MM.1S (cell line): ENCODE measurements at regions not wholly inside any gene's neighbourhood (a gene's known extent, or its start where the extent isn't known, plus 50 kb on each side); places are given as distances from the start of the nearest gene placed in this dataset.
"Not testable (repeated sequence)": the region's sequence is repeated elsewhere in the genome, so short reads cannot be mapped to it uniquely, and the experiment has no call there.

Source experiments
- EZH2 ChIP-seq: fragments of 300-600 bp; sonication (generic); optimal IDR thresholded peaks from 2 replicates; pipeline ENCODE3; 2017; ENCODE audit warnings: low read depth, mild to moderate bottlenecking, antibody characterized with exemption, low read length, mixed read lengths
- TF ChIP-seq, protein P1 (sequence below): fragments of 300-600 bp; sonication (generic); IDR thresholded peaks from 2 replicates; pipeline ENCODE4 v1.5.1; 2016; ENCODE audit warnings: antibody characterized with exemption, low read length, mixed read lengths

DNA sequence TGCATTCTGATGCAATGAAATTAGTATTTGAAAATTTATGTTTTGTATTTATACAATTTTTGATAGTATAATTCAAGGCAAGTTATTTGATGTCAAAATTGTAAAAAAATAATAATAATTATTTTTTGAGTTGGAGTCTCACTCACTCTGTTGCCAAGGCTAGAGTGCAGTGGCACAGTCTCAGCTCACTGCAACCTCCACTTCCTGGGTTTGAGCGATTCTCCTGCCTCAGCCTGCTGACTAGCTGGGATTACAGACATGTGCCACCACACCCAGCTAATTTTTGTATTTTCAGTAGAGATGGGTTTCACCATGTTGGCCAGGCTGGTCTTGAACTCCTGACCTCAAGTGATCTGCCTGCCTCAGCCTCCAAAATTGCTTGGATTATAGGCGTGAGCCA, 342.4 kb upstream of the ARPP21 start:
- TF ChIP-seq, protein P1, sequence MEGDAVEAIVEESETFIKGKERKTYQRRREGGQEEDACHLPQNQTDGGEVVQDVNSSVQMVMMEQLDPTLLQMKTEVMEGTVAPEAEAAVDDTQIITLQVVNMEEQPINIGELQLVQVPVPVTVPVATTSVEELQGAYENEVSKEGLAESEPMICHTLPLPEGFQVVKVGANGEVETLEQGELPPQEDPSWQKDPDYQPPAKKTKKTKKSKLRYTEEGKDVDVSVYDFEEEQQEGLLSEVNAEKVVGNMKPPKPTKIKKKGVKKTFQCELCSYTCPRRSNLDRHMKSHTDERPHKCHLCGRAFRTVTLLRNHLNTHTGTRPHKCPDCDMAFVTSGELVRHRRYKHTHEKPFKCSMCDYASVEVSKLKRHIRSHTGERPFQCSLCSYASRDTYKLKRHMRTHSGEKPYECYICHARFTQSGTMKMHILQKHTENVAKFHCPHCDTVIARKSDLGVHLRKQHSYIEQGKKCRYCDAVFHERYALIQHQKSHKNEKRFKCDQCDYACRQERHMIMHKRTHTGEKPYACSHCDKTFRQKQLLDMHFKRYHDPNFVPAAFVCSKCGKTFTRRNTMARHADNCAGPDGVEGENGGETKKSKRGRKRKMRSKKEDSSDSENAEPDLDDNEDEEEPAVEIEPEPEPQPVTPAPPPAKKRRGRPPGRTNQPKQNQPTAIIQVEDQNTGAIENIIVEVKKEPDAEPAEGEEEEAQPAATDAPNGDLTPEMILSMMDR: not testable (repeated sequence)
- not testable (repeated sequence) for TF ChIP-seq EZH2
